Choroid plexus epithelial cell (primary cell): ENCODE measurements at regions not wholly inside any gene's neighbourhood (a gene's known extent, or its start where the extent isn't known, plus 50 kb on each side); places are given as distances from the start of the nearest gene placed in this dataset.
A peak's percentile ranks its signal among the peaks of the same experiment; 100 is the strongest.

Source experiments
- DNase-seq: peaks from one replicate; pipeline ENCODE4 v3.0.0-alpha.2; 2010; ENCODE audit warnings: low read depth
- H3K4me3 ChIP-seq: 2 replicates; pipeline ENCODE4 v1.5.1; 2011; ENCODE audit warnings: low read depth, mild to moderate bottlenecking, control low read depth, low read length, moderate library complexity
- CTCF ChIP-seq: conservative IDR thresholded peaks from 2 replicates; pipeline ENCODE4 v1.5.1; 2011; ENCODE audit warnings: low read depth, mild to moderate bottlenecking, control low read depth, inconsistent platforms, low read length, moderate library complexity

DNA sequence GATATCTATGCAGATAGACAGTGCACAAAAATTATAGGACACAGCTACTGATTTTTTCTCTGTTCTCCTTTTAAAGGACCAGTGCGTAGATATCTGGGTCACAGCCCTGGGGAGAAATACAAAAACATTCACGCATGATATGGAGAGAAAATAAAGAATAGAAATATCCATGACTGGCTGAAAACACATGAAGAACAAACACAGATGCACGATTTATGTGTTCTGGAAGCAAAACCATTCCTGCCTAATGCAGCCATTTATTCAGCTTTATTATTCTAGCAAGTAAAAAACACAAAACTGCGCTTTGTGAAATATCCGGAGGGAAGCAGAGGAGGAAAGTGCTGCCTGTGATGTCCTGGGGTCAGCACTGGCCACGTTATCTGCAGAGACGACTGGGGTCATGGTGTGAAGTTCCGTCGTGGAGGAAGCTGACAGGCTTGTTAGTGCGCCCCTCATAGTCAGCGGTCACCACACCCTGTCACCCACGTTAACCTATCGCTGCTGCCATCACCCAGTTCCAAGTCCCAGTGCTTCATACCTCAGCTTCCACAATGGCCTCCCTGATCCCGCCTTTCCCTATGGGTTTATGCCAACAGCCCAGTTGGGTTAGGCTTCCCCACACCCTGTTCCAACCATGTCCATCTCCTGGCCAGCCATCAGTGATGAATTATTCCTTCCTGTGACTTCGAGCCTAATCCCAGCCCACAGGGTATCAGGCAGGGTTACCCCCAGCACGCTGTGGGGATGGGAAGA lies 86.6 kb upstream of the RPS6KA2 start:
- no peak for DNase-seq
- H3K4me3 ChIP-seq = no peak overlapping the region
- no peak for TF ChIP-seq CTCF

DNA sequence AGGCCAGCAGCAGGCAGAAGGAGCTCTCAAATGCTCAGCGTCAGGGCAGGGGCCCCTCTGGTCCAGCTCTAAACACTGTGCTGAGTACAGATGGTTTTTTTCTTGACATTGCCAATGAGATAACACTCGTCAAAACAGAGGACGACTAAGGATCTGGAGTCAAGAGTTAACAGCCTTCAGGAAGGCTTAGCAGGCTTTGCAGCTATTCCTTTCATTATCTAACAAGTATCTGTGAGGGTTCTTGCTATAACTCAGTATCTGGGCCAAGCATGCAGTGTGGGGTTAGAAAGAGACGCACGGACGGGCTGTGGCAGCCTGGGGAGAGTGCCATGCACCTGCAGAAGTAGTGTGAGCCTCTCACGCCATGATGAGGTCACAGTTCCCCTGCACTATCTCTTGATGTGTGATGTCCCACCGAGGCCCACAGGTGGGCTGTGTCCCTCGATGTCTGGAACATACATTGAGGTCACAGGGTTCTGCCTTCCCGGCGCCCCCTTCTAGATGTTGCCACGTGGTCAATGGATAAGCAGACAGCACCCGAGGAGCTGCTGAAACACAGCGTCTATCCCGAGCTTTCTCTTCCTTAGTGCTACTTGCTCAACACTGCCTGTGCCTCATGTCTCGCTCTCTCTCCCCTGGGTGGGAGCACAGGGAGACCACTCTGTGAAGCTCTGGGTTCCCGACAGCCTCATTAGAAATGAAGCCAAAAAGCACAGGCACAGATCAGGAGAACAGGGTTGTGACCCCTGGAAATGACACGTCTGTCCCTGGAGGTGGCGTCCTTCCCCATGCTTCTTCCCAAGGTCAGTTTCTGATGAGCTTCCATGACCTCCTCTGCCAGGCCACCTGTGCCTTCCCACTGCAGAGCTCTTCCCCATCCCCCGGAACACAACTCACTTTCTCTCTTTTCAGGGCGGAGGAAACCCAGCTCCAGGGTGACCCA lies 85.5 kb upstream of the RPS6KA2 start:
- no peak overlapping the region for H3K4me3 ChIP-seq
- TF ChIP-seq CTCF = no peak
- no peak for DNase-seq

DNA sequence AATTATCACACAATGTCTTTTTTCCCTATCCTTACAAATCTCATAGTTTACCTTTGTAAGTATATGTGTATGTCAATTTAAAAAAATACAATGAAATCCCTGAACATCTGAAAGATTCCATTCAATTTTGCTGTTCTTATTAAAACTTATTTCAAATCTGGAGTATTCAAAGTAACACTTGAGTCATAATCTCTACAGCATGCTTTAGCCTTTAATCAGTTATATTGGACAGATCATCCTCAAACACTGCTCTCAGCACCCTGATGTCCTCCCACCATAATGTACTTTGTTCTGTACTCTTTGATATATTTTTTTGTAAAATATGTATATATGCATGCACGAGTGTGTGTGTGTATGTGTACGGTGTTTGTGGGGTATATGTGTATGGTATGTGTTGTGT lies 83.0 kb upstream of the RPS6KA2 start:
- no peak for TF ChIP-seq CTCF
- H3K4me3 ChIP-seq = no peak overlapping the region
- no peak for DNase-seq

DNA sequence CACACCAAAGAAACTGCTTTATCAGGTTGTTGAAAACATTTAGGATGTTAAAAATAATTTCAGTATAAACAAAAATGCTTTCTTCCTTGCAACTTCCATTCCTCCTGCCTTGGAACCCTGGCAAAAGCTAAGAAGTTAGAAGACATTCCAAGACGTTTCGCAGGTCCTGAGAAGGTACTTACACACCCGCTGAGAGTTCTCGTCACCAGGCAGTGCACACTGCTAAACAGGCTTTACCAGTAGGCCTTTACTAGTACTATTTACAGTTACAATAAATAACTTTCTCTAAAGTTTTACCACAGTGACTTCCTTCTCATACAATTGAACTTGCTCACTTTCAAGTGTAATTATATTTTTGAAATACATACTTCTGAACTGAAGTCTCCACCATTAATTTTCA lies 81.4 kb upstream of the RPS6KA2 start:
- DNase-seq = no peak
- no peak for TF ChIP-seq CTCF
- no peak overlapping the region for H3K4me3 ChIP-seq

DNA sequence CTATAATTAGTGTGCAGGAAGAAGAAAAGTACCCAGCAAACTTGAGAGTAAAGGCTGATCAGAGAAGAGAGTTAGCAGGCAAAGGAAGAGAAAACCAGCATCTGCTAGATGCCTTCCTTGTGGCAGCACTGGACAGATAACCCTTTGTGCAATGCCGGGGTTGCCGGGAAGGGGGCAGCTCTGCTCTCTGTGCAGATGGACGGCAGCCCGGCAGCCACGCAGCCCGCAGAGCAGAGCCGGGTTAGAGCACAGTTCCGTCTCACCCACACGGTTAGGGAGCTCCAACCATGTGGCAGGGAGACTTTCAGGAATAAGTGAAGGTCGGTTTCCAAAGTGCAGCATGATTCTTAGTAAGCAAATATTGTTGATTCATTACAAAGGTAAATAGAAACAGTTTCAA lies 80.0 kb upstream of the RPS6KA2 start:
- no peak overlapping the region for H3K4me3 ChIP-seq
- TF ChIP-seq CTCF = peak; percentile 69
- DNase-seq = peak; percentile 58

- no peak overlapping the region for H3K4me3 ChIP-seq
- DNase-seq = no peak
- no peak for TF ChIP-seq CTCF
Observed at GRCh38 chr6:166705069-166705468, 78.0 kb upstream of the RPS6KA2 start.
